SK-N-MC (cell line): ENCODE measurements at regions not wholly inside any gene's neighbourhood (a gene's known extent, or its start where the extent isn't known, plus 50 kb on each side); places are given as distances from the start of the nearest gene placed in this dataset.

Source experiments
- EZH2 ChIP-seq: fragments of 200-600 bp; sonication (generic); IDR thresholded peaks from one replicate; pipeline ENCODE4 v1.6.1; 2017; ENCODE audit warnings: antibody characterized with exemption
- POLR2AphosphoS5 ChIP-seq: IDR thresholded peaks from 2 replicates; pipeline ENCODE4 v1.6.1; 2012; ENCODE audit warnings: mild to moderate bottlenecking, low read depth, low read length, borderline replicate concordance

- TF ChIP-seq POLR2AphosphoS5 (no peak), EZH2 (no peak)
Measured at GRCh38 chr5:74216012-74216411, 424.5 kb downstream of the ENC1 start.
